ENCODE measurements at regions not wholly inside any gene's neighbourhood (a gene's known extent, or its start where the extent isn't known, plus 50 kb on each side); places are given as distances from the start of the nearest gene placed in this dataset.

DNA sequence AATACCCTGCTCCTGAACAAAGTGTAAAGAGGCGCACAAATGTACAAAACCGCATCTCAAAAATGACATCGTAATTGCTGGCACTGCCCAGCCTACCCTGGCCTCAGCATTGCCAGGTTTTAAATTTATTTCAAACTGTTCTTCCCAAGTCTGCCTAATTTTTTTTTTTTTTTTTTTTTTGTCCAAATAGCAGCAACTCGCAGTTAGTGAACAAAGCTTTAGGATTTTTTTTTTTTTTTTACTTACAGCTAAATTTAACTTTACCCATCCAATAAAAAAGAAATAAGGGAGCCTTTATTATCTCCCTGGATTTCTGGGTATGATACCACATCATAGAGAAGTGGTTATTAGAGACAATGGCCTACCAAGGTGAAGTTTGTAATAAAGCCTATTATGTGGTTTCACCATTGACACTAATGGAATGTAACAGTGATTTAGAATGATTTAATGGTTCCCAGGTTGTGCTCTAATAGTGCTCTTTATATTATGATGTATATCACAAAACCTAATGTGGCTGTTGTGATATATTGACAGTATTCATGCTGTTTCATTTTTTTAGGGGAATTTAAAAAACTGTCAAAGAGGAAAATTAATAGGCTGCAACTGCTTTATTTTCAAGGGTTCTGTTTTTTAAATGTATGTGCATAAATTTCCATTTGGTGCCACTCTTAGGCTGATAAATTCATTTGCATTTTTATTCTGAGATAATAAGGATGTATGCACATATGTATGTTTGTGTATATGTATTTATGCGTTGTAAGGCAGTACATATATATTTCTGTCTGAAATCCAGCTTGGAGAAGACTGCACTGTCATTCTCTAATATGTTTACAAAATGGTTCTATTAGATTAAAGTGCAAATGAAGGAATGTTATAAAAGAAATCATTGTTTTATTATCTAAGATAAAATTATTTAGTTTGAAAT, 309.0 kb downstream of the TFEC start:
- DNase-seq (ENCODE audit: extremely low read depth in 1 of 4, low spot score in 3 of 4) (no peak), FAIRE-seq (no peak), ATAC-seq (no peak)
- 2% methylated on average over 5 of the region's 5 CpGs for WGBS (ENCODE audit: insufficient coverage, low coverage, missing lambda C conversion rate)
- Histone ChIP-seq H3K9me3 (replicated peaks; ENCODE audit: control insufficient read depth, insufficient read depth, low read depth, low read length) (no peaks in the 10 kb centered on the region), H3K4me1 (replicated peaks in 1 of 2; ENCODE audit: control insufficient read depth in 2 of 2, insufficient read depth in 2 of 2, low read length in 2 of 2) (no peaks in the 10 kb centered on the region), H3K4me3 (no peak overlapping the region), H3K27ac (ENCODE audit: extremely low read depth, low read depth, low read length) (no peak overlapping the region), H3K79me2 (ENCODE audit: control insufficient read depth, insufficient read depth, low read length) (no peaks in the 10 kb centered on the region), H3K36me3 (ENCODE audit: control insufficient read depth, insufficient read depth, low read length) (no peaks in the 10 kb centered on the region), H4K20me1 (replicated peaks; ENCODE audit: control insufficient read depth, insufficient read depth, low read length) (no peaks in the 10 kb centered on the region), H3K27me3 (ENCODE audit: control insufficient read depth in 2 of 2, insufficient read depth in 2 of 2, low read length in 2 of 2) (no peaks in the 10 kb centered on the region), H3K4me2 (ENCODE audit: insufficient read depth, low read length) (no peak overlapping the region), H3K9me1 (ENCODE audit: control insufficient read depth, insufficient read depth, low read length) (no peaks in the 10 kb centered on the region), H2AFZ (ENCODE audit: low read depth, low read length) (no peak overlapping the region), H3K9ac (ENCODE audit: insufficient read depth in 1 of 2, low read depth in 2 of 2, low read length in 2 of 2) (no peak overlapping the region)
- CTCF ChIA-PET (ENCODE audit: low intra/inter-chr PET ratio), result no interaction called here
- intact Hi-C loops (cut with micrococcal nuclease), result no loop called here
- TF ChIP-seq, protein P1, sequence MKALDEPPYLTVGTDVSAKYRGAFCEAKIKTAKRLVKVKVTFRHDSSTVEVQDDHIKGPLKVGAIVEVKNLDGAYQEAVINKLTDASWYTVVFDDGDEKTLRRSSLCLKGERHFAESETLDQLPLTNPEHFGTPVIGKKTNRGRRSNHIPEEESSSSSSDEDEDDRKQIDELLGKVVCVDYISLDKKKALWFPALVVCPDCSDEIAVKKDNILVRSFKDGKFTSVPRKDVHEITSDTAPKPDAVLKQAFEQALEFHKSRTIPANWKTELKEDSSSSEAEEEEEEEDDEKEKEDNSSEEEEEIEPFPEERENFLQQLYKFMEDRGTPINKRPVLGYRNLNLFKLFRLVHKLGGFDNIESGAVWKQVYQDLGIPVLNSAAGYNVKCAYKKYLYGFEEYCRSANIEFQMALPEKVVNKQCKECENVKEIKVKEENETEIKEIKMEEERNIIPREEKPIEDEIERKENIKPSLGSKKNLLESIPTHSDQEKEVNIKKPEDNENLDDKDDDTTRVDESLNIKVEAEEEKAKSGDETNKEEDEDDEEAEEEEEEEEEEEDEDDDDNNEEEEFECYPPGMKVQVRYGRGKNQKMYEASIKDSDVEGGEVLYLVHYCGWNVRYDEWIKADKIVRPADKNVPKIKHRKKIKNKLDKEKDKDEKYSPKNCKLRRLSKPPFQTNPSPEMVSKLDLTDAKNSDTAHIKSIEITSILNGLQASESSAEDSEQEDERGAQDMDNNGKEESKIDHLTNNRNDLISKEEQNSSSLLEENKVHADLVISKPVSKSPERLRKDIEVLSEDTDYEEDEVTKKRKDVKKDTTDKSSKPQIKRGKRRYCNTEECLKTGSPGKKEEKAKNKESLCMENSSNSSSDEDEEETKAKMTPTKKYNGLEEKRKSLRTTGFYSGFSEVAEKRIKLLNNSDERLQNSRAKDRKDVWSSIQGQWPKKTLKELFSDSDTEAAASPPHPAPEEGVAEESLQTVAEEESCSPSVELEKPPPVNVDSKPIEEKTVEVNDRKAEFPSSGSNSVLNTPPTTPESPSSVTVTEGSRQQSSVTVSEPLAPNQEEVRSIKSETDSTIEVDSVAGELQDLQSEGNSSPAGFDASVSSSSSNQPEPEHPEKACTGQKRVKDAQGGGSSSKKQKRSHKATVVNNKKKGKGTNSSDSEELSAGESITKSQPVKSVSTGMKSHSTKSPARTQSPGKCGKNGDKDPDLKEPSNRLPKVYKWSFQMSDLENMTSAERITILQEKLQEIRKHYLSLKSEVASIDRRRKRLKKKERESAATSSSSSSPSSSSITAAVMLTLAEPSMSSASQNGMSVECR (CRISPR knock-in tag; IDR thresholded peaks at IDR 0.05), result no peak
- no peak for TF ChIP-seq MAFK (IDR thresholded peaks at IDR 0.05; ENCODE audit: low read length)
- POLR2A ChIA-PET, result no interaction called here
- in situ Hi-C loops (cut with MboI), result no loop called here
- BruUV-seq (replicated peaks), result no TSS peak
